ENCODE measurements at regions not wholly inside any gene's neighbourhood (a gene's known extent, or its start where the extent isn't known, plus 50 kb on each side); places are given as distances from the start of the nearest gene placed in this dataset.

DNA sequence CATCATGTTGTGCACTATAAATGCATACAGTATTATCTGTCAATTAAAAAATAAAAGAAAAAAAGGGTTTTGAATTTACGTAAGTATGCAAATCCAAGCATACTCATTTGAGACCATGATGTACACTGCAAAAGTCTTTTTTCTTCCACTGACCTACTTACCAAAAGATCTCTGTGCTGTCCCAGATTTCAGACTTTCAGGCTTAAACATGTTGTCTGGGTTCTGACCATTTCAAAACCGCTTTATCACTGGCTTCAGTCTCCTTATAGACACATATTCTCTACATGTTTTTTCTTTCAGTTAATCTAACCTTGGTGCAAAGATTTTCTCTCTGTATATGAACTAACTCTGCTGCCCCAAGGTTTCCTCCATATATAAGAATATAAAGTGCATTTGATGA, 58.6 kb upstream of the CXCL8 start:
- in situ Hi-C loops (cut with HindIII; ENCODE audit: low sequenced_read_pairs) = no loop called here
- TF ChIP-seq, protein P1, sequence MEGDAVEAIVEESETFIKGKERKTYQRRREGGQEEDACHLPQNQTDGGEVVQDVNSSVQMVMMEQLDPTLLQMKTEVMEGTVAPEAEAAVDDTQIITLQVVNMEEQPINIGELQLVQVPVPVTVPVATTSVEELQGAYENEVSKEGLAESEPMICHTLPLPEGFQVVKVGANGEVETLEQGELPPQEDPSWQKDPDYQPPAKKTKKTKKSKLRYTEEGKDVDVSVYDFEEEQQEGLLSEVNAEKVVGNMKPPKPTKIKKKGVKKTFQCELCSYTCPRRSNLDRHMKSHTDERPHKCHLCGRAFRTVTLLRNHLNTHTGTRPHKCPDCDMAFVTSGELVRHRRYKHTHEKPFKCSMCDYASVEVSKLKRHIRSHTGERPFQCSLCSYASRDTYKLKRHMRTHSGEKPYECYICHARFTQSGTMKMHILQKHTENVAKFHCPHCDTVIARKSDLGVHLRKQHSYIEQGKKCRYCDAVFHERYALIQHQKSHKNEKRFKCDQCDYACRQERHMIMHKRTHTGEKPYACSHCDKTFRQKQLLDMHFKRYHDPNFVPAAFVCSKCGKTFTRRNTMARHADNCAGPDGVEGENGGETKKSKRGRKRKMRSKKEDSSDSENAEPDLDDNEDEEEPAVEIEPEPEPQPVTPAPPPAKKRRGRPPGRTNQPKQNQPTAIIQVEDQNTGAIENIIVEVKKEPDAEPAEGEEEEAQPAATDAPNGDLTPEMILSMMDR (IDR thresholded peaks at IDR 0.05; ENCODE audit: low read depth, low read length) = no peak
- no peak for DNase-seq (ENCODE audit: low read depth, low spot score)
- no peak overlapping the region for H3K4me3 ChIP-seq (ENCODE audit: low read depth, low read length)

DNA sequence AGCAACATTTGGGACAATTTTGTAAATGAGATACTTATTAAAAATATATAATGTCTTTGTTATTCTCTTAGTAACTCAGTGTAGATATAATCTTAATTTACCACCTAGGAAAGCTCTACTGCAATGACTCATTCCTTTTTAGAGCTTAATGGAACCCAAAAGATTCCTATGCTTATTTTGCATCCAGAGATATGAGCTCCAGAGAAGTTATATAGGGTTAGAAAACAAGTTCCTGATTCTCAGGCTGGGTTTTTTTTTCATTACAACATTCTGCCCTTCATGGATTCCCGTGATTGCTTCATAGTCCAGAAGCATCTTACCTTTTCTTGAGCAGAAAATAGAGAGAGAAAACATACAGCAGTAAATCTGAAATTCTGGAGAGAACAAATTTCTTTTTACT, 57.9 kb upstream of the CXCL8 start:
- H3K4me3 ChIP-seq (ENCODE audit: low read depth, low read length) = no peak overlapping the region
- TF ChIP-seq, protein P1 (IDR thresholded peaks at IDR 0.05; ENCODE audit: low read depth, low read length) = no peak
- in situ Hi-C loops (cut with HindIII; ENCODE audit: low sequenced_read_pairs) = no loop called here
- DNase-seq (ENCODE audit: low read depth, low spot score) = no peak

DNA sequence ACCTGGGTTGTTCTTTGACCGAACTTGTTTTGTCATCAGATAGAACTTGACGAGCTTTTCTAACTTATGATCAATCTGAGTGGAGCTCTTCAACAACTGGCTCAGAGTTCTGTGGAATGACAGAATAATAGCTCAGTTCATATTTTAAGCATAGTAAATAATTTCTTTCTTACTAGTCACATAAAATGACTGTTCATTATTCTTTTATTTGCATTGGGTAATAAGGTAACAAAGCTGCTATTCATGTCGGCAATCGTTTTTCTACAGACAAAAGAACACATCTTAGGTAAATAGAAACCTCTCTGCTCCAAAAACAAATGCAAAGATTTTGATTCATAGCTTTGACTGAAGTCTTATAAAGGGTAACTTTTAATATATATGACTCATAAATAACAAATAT, 57.3 kb upstream of the CXCL8 start:
- DNase-seq (ENCODE audit: low read depth, low spot score) = no peak
- in situ Hi-C loops (cut with HindIII; ENCODE audit: low sequenced_read_pairs) = no loop called here
- H3K4me3 ChIP-seq (ENCODE audit: low read depth, low read length) = no peak overlapping the region
- TF ChIP-seq, protein P1 (IDR thresholded peaks at IDR 0.05; ENCODE audit: low read depth, low read length) = no peak

DNA sequence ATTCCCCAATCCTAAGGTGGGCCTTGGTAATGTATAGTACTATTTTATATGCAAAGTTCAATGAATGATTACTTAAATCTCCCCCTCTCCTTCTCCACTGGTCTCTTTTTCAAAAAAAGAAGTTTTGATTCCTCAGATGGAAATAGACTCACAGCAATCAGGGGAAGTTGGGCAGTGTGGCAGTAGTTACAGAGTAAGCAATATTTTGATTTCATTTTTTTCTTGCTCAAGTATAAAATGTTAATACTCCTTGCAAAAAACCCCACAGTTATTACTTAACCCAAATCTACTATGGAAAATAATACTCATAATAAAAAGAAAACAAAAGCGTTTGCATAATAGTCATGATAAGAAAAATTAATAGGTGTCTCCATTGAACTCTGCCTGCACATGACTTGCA, 56.9 kb upstream of the CXCL8 start:
- in situ Hi-C loops (cut with HindIII; ENCODE audit: low sequenced_read_pairs) = no loop called here
- TF ChIP-seq, protein P1 (IDR thresholded peaks at IDR 0.05; ENCODE audit: low read depth, low read length) = no peak
- DNase-seq (ENCODE audit: low read depth, low spot score) = no peak
- no peak overlapping the region for H3K4me3 ChIP-seq (ENCODE audit: low read depth, low read length)

DNA sequence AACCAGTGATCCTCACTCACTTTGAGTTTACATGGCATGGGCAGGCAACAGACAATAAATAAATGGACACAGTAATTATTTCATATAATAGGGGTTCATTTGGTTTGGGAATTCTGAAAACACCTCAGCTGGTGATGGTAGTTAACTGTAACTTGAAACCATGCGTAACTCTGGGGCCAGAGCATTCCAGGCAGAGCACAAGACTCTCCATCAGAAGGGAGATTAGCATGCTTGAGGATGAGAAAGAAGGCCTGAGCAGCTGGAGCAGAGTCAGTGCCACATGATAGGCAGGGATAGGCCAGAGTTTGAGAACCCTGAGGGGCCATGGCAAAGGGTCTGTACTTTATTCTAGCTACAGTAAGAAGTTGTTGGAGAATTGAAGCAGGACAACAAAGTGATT, 56.3 kb upstream of the CXCL8 start:
- TF ChIP-seq, protein P1 (IDR thresholded peaks at IDR 0.05; ENCODE audit: low read depth, low read length) = no peak
- H3K4me3 ChIP-seq (ENCODE audit: low read depth, low read length) = no peak overlapping the region
- in situ Hi-C loops (cut with HindIII; ENCODE audit: low sequenced_read_pairs) = no loop called here
- DNase-seq (ENCODE audit: low read depth, low spot score) = no peak

DNA sequence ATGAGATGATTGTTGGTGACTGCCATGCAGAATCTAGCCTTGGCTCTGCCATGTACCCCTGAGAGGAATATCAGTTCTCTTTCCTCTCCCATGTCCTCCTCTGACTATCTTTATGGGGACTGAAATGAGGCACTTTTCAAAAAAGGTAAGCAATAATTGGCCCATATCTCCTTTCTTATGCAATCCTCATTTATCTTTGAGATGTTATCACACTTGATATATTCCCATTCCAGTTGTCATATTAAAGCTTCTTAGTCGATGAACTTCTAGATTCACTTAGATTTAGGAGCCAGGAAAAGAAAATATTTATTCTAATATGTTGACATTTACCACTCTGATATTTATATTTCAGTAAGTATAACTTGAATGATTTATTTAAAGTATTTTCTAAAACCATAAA, 55.3 kb upstream of the CXCL8 start:
- in situ Hi-C loops (cut with HindIII; ENCODE audit: low sequenced_read_pairs) = no loop called here
- no peak for DNase-seq (ENCODE audit: low read depth, low spot score)
- TF ChIP-seq, protein P1 (IDR thresholded peaks at IDR 0.05; ENCODE audit: low read depth, low read length) = no peak
- no peak overlapping the region for H3K4me3 ChIP-seq (ENCODE audit: low read depth, low read length)

DNA sequence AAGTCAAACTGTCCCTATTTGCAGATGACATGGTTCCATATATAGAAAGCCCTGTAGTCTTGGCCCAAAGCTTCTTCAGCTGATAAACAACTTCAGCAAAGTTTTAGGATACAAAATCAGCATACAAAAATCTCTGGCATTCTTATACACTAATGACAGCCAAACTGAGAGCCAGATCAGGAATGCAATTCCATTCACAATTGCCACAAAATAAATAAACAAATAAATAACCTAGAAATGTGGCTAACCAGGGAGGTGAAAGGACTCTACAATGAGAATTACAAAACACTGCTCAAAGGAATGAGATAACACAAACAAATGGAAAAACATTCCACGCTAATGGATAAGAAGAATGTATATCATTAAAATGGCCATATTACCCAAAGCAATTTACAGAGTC, 52.9 kb upstream of the CXCL8 start:
- TF ChIP-seq, protein P1 (IDR thresholded peaks at IDR 0.05; ENCODE audit: low read depth, low read length) = no peak
- no peak for DNase-seq (ENCODE audit: low read depth, low spot score)
- in situ Hi-C loops (cut with HindIII; ENCODE audit: low sequenced_read_pairs) = no loop called here

More for the DNA sequence above, 52.9 kb upstream of the CXCL8 start:
- no peak overlapping the region for H3K4me3 ChIP-seq (ENCODE audit: low read depth, low read length)
